ENCODE measurements at regions not wholly inside any gene's neighbourhood (a gene's known extent, or its start where the extent isn't known, plus 50 kb on each side); places are given as distances from the start of the nearest gene placed in this dataset.

GRCh38 chr3:174346571-174346970, 512.6 kb upstream of the NAALADL2 start:
- Histone ChIP-seq H3K36me3 (ENCODE audit: control insufficient read depth, insufficient read depth, low read length) (no peaks in the 10 kb centered on the region), H3K4me1 (ENCODE audit: control insufficient read depth, insufficient read depth, low read length) (no peaks in the 10 kb centered on the region), H3K27me3 (ENCODE audit: control insufficient read depth, insufficient read depth, low read length) (no peaks in the 10 kb centered on the region), H3K4me3 (ENCODE audit: low read depth in 2 of 2, low read length in 2 of 2) (no peak overlapping the region), H3K27ac (ENCODE audit: low read length) (no peak overlapping the region), H3K9me3 (ENCODE audit: control insufficient read depth, insufficient read depth, low read depth, low read length) (0 out of 2 replicates have a peak, but pooled peaks cover 4% of the 10 kb centered on the region)
- DNase-seq (ENCODE audit: low read depth, low spot score), result no peak
- CTCF ChIA-PET, result no interaction called here
- POLR2A ChIA-PET, result no interaction called here
- no TSS peak for BruUV-seq (replicated peaks)
- no peak for ATAC-seq
- TF ChIP-seq SIN3A (IDR thresholded peaks at IDR 0.05; ENCODE audit: borderline replicate concordance, insufficient read depth, low read depth, low read length), result no peak
- TF ChIP-seq TCF7L2 (IDR thresholded peaks at IDR 0.05; ENCODE audit: low read depth, low read length), result no peak
- intact Hi-C loops (cut with micrococcal nuclease; ENCODE audit: unreplicated experiment) (no loop called here), in situ Hi-C loops (cut with HindIII; ENCODE audit: low pct_unique_long_range_greater_than_20kb, low sequenced_read_pairs) (no loop called here)

DNA sequence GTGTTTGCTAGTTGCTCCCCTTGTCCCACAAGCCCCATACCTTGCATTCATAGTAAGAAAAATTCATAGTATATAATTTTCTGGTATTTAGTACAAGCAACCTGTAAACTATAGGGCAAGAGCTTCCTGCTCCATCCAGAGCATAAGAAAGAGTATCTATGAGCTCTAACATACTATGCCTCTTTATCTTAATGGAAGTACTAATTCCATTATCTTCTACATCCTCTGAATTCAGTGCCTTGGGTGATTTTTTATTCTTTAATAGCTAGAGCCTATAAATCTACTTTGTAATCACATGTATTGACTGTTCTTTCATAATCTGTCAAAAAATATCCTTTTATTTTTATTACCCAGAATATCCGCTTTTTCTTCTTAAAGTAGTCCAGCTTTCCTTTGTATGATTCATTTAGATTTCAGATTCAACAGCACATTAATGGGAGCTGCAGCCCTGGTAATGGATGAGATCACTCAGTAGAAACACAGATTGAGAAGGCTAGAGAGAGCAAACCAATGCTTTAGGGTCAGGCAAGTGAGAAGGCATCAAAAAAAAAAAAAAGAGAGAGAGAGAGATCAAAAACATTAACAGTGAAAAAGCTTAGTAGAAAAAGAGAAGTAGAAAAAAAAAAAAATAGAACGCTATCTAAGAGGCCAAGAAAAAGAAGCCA, 511.5 kb upstream of the NAALADL2 start:
- BruUV-seq (replicated peaks), result no TSS peak
- DNase-seq (ENCODE audit: low read depth, low spot score) (no peak), ATAC-seq (no peak)
- intact Hi-C loops (cut with micrococcal nuclease; ENCODE audit: unreplicated experiment) (no loop called here), in situ Hi-C loops (cut with HindIII; ENCODE audit: low pct_unique_long_range_greater_than_20kb, low sequenced_read_pairs) (no loop called here)
- no peaks in the 10 kb centered on the region for H3K36me3 ChIP-seq (ENCODE audit: control insufficient read depth, insufficient read depth, low read length)
- no peaks in the 10 kb centered on the region for H3K4me1 ChIP-seq (ENCODE audit: control insufficient read depth, insufficient read depth, low read length)
- H3K4me3 ChIP-seq (ENCODE audit: low read depth in 2 of 2, low read length in 2 of 2), result no peak overlapping the region
- CTCF ChIA-PET, result no interaction called here
- no peaks in the 10 kb centered on the region for H3K27me3 ChIP-seq (ENCODE audit: control insufficient read depth, insufficient read depth, low read length)
- POLR2A ChIA-PET, result no interaction called here
- H3K27ac ChIP-seq (ENCODE audit: low read length), result no peak overlapping the region
- TF ChIP-seq SIN3A (IDR thresholded peaks at IDR 0.05; ENCODE audit: borderline replicate concordance, insufficient read depth, low read depth, low read length) (no peak), REST (IDR thresholded peaks at IDR 0.05; ENCODE audit: insufficient read depth in 1 of 2, low read depth in 2 of 2, low read length in 1 of 2) (no peak), POLR2AphosphoS5 (IDR thresholded peaks at IDR 0.05; ENCODE audit: low read depth, low read length) (no peak), TCF7L2 (IDR thresholded peaks at IDR 0.05; ENCODE audit: low read depth, low read length) (no peak)
- TF ChIP-seq, protein P1, sequence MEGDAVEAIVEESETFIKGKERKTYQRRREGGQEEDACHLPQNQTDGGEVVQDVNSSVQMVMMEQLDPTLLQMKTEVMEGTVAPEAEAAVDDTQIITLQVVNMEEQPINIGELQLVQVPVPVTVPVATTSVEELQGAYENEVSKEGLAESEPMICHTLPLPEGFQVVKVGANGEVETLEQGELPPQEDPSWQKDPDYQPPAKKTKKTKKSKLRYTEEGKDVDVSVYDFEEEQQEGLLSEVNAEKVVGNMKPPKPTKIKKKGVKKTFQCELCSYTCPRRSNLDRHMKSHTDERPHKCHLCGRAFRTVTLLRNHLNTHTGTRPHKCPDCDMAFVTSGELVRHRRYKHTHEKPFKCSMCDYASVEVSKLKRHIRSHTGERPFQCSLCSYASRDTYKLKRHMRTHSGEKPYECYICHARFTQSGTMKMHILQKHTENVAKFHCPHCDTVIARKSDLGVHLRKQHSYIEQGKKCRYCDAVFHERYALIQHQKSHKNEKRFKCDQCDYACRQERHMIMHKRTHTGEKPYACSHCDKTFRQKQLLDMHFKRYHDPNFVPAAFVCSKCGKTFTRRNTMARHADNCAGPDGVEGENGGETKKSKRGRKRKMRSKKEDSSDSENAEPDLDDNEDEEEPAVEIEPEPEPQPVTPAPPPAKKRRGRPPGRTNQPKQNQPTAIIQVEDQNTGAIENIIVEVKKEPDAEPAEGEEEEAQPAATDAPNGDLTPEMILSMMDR (IDR thresholded peaks at IDR 0.05), result no peak
- H3K9me3 ChIP-seq (ENCODE audit: control insufficient read depth, insufficient read depth, low read depth, low read length), result 0 out of 2 replicates have a peak, but pooled peaks cover 4% of the 10 kb centered on the region

DNA sequence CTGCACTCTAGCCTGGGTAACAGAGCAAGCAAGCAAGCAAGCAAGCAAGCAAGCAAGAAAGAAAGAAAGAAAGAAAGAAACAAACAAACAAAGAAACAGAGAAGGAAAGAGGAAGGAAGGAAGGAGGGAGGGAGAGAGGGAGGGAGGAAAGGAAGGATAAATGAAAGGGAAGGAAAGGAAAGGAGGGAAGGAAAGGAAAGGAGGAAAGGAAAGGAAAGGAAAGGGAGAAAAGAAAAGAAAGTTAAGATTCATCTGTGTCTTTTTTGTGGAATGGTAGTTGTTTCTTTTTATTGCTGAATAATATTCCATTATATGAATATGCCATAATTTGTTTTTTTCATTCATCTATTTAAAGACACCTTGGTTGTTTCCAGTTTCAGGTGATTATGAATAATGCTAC, 506.9 kb upstream of the NAALADL2 start:
- CTCF ChIA-PET, result no interaction called here
- no peak for DNase-seq (ENCODE audit: low read depth, low spot score)
- Histone ChIP-seq H3K4me1 (ENCODE audit: control insufficient read depth, insufficient read depth, low read length) (no peaks in the 10 kb centered on the region), H3K36me3 (ENCODE audit: control insufficient read depth, insufficient read depth, low read length) (no peaks in the 10 kb centered on the region), H3K27me3 (ENCODE audit: control insufficient read depth, insufficient read depth, low read length) (no peaks in the 10 kb centered on the region), H3K9me3 (ENCODE audit: control insufficient read depth, insufficient read depth, low read depth, low read length) (0 out of 2 replicates have a peak, but pooled peaks cover 4% of the 10 kb centered on the region), H3K27ac (ENCODE audit: low read length) (no peak overlapping the region), H3K4me3 (ENCODE audit: low read depth in 2 of 2, low read length in 2 of 2) (no peak overlapping the region)
- no peak for ATAC-seq
- in situ Hi-C loops (cut with HindIII; ENCODE audit: low pct_unique_long_range_greater_than_20kb, low sequenced_read_pairs), result no loop called here
- TF ChIP-seq POLR2AphosphoS5 (IDR thresholded peaks at IDR 0.05; ENCODE audit: low read depth, low read length) (no peak), REST (IDR thresholded peaks at IDR 0.05; ENCODE audit: insufficient read depth in 1 of 2, low read depth in 2 of 2, low read length in 1 of 2) (no peak), SIN3A (IDR thresholded peaks at IDR 0.05; ENCODE audit: borderline replicate concordance, insufficient read depth, low read depth, low read length) (no peak), TCF7L2 (IDR thresholded peaks at IDR 0.05; ENCODE audit: low read depth, low read length) (no peak)
- TF ChIP-seq, protein P1 (IDR thresholded peaks at IDR 0.05), result no peak
- intact Hi-C loops (cut with micrococcal nuclease; ENCODE audit: unreplicated experiment), result no loop called here
- no TSS peak for BruUV-seq (replicated peaks)
- POLR2A ChIA-PET, result no interaction called here
